Rectal smooth muscle tissue (tissue), 1 donor: ENCODE measurements at regions not wholly inside any gene's neighbourhood (a gene's known extent, or its start where the extent isn't known, plus 50 kb on each side); places are given as distances from the start of the nearest gene placed in this dataset.

ENCODE experiments used
- H3K27ac ChIP-seq: one replicate; pipeline ENCODE4 v1.7.0; 2013; ENCODE audit warnings: low read depth, low read length, inconsistent platforms
- H3K27me3 ChIP-seq: one replicate; pipeline ENCODE4 v1.7.0; 2013; ENCODE audit warnings: low read length; ENCODE audit not compliant: control insufficient read depth, insufficient read depth
- H3K36me3 ChIP-seq: one replicate; pipeline ENCODE4 v1.7.0; 2013; ENCODE audit warnings: low read length; ENCODE audit not compliant: control insufficient read depth, insufficient read depth
- H3K4me1 ChIP-seq: one replicate; pipeline ENCODE4 v1.7.0; 2013; ENCODE audit warnings: low read length; ENCODE audit not compliant: control insufficient read depth, insufficient read depth
- H3K4me3 ChIP-seq: one replicate; pipeline ENCODE4 v1.7.0; 2013; ENCODE audit warnings: low read length
- H3K9ac ChIP-seq: one replicate; pipeline ENCODE4 v1.7.0; 2013; ENCODE audit warnings: low read length

DNA sequence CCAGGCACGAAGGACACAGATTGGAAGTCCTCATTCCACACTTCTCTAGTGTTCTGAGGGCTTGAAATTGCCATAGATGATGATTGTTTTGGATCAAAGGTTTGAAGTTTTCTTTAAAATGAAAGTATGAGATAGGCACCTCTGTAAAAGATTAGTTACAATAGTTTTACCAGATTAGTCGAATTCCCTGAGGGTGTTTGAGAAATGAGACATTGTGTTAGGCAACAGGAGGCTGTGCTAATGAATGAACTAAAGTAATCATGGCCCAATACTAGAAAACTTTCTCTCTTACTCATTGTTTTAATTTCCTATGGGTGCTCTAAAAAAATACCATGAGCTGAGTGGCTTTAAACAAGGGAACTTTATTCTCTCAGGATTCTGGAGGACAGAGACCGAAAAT lies 421.7 kb downstream of the RNF144A start:
- H3K9ac ChIP-seq = no peak overlapping the region
- H3K4me3 ChIP-seq = no peak overlapping the region
- no peaks in the 10 kb centered on the region for H3K27me3 ChIP-seq
- no peaks in the 10 kb centered on the region for H3K4me1 ChIP-seq
- H3K36me3 ChIP-seq = no peaks in the 10 kb centered on the region
- no peak overlapping the region for H3K27ac ChIP-seq

- Histone ChIP-seq H3K4me1 (no peaks in the 10 kb centered on the region), H3K27ac (no peak overlapping the region), H3K27me3 (no peaks in the 10 kb centered on the region), H3K4me3 (no peak overlapping the region), H3K36me3 (no peaks in the 10 kb centered on the region), H3K9ac (no peak overlapping the region)
These were observed 429.1 kb downstream of the RNF144A start for GRCh38 chr2:7346336-7346735.

DNA sequence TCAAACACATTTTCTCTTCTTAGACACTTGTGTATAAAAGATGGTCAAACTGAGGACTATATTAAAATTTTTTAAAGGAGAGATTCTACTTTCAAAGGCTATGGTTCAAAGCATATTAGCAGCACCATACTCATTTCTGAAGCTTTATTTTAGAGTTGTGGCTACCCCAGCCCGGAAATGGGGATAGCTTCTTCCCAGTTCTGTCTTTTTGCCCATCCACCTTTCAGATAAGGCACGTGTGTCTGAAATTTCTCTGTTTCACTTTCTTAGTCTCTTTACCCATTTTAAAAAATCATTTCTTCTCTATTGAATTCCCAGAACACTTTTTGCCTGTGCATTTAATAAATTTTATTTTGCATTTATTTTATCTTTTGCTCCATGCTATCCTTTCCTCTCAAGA lies 431.5 kb downstream of the RNF144A start:
- H3K9ac ChIP-seq = no peak overlapping the region
- no peak overlapping the region for H3K4me3 ChIP-seq
- H3K27ac ChIP-seq = no peak overlapping the region
- no peaks in the 10 kb centered on the region for H3K27me3 ChIP-seq
- no peaks in the 10 kb centered on the region for H3K36me3 ChIP-seq
- no peaks in the 10 kb centered on the region for H3K4me1 ChIP-seq

- Histone ChIP-seq H3K27me3 (no peaks in the 10 kb centered on the region), H3K4me1 (no peaks in the 10 kb centered on the region), H3K4me3 (no peak overlapping the region), H3K27ac (no peak overlapping the region), H3K36me3 (no peaks in the 10 kb centered on the region), H3K9ac (no peak overlapping the region)
These were observed 435.0 kb downstream of the RNF144A start for GRCh38 chr2:7352191-7352590.

DNA sequence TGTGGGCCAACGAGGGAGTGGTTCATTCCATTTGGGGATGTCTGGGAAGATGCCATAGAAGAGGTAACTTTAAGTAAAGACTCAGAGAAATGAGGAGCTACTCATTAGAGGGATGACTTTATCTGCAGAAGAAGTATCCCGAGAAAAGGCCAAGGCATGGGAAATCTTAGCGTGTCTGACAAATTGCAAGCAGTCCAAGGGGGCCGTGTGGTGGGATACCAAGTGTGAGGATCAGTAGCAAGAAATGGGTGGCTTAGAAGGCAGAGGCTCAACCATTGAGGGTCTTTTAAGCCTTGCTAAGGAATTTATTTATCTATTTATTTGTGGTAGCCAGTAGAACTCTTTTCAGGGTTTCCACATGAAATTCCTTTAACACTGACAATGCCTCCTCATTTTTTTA lies 436.4 kb downstream of the RNF144A start:
- no peak overlapping the region for H3K9ac ChIP-seq
- no peaks in the 10 kb centered on the region for H3K4me1 ChIP-seq
- no peak overlapping the region for H3K27ac ChIP-seq
- no peaks in the 10 kb centered on the region for H3K36me3 ChIP-seq
- H3K27me3 ChIP-seq = no peaks in the 10 kb centered on the region
- H3K4me3 ChIP-seq = no peak overlapping the region

DNA sequence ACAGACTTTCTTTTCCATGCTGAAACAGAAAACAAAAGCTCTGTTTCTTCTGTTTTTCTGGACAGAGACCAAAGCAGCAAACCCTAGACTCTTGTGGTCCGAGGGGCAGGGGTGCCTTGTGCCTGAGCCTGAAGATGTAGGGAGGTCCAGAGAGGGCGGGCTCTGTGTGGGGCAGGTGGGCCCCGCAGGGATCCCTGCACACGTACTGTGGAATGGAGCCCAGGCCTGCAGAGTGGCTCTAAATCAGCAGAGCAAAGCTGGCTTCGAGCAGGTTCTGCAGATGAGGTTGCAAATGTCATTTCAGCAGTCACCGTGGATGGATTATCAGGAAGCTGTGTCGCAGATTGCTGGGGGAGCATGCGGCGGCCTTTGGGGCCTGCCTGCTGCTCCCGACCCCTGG lies 438.6 kb downstream of the RNF144A start:
- H3K27ac ChIP-seq = no peak overlapping the region
- no peak overlapping the region for H3K9ac ChIP-seq
- no peaks in the 10 kb centered on the region for H3K27me3 ChIP-seq

GRCh38 chr2:7356909-7357584 lies 439.8 kb downstream of the RNF144A start:
- no peak overlapping the region for H3K27ac ChIP-seq
- no peak overlapping the region for H3K9ac ChIP-seq
- no peaks in the 10 kb centered on the region for H3K36me3 ChIP-seq
- no peaks in the 10 kb centered on the region for H3K4me1 ChIP-seq
- no peaks in the 10 kb centered on the region for H3K27me3 ChIP-seq
- no peak overlapping the region for H3K4me3 ChIP-seq

More for the DNA sequence above, 438.6 kb downstream of the RNF144A start:
- Histone ChIP-seq H3K4me3 (no peak overlapping the region), H3K4me1 (no peaks in the 10 kb centered on the region), H3K36me3 (no peaks in the 10 kb centered on the region)

- Histone ChIP-seq H3K27ac (no peak overlapping the region), H3K36me3 (no peaks in the 10 kb centered on the region), H3K27me3 (no peaks in the 10 kb centered on the region), H3K4me3 (no peak overlapping the region), H3K9ac (no peak overlapping the region), H3K4me1 (no peaks in the 10 kb centered on the region)
These were observed 440.8 kb downstream of the RNF144A start for GRCh38 chr2:7357993-7358392.

DNA sequence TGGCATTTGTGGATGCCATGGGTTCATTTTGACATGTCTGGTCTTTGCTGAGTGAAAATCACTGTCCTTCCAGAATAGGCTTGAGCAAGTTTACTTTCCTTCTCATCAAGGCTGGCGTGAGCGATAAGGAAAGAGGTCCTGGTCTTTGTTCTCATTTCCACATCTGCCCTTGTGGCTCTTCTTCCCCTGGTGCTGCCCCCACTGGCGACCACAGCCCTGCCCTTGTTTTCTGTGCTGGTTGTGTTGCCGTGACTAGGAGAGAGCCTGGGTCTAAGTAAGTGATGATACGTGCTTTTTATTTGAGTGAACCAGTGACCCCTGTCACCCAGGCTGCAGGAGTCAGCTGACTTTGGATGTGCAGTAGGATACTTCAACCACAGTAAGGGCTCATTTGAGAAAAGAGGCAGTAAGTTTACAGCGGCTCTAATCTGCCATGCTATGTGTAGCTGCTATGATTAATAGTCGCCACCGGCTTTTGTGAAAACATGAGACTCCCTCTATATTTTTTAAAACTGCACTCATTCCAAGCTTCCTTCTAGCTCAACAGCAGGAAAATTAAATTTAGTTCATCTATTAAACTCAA lies 441.7 kb downstream of the RNF144A start:
- Histone ChIP-seq H3K27ac (no peak overlapping the region), H3K36me3 (no peaks in the 10 kb centered on the region), H3K9ac (no peak overlapping the region), H3K4me1 (no peaks in the 10 kb centered on the region), H3K27me3 (no peaks in the 10 kb centered on the region), H3K4me3 (no peak overlapping the region)

DNA sequence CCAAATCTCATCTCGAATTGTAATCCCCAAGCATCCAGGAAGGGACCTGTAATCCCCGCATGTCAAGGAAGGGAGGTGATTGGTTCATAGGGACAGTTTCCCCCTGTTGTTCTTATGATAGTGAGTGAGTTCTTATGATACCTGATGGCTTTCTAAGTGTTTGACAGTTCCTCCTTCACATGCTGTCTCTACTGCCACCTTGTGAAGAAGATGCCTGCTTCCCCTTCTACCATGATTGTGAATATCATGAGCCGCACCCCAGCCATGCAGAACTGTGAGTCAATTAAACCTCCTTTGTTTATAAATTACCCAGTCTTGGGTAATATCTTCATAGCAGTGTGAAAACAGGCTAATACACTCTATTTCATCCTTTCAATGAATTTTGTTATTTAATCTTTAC lies 446.7 kb downstream of the RNF144A start:
- no peaks in the 10 kb centered on the region for H3K27me3 ChIP-seq
- H3K4me3 ChIP-seq = no peak overlapping the region
- no peak overlapping the region for H3K27ac ChIP-seq
- no peak overlapping the region for H3K9ac ChIP-seq
- H3K36me3 ChIP-seq = no peaks in the 10 kb centered on the region
- no peaks in the 10 kb centered on the region for H3K4me1 ChIP-seq

DNA sequence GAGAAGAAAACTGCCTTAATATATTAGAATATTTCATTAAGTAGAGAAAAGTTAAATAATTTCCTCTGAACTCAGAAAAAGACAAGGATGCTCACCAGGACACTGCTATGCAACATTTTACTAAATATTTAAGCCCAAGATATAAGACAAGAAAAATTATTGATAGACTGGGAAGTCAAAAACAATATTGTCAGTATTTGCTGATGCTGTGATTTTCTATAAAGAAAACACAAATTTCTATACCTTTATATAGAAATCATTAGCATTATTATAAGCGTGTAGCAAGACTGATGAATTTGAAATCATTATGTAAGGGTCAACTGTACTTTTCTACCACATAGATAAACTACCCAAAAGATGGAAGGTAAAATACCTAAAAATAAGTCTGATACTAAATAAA lies 451.0 kb downstream of the RNF144A start:
- Histone ChIP-seq H3K27ac (no peak overlapping the region), H3K4me3 (no peak overlapping the region), H3K36me3 (no peaks in the 10 kb centered on the region), H3K9ac (no peak overlapping the region), H3K27me3 (no peaks in the 10 kb centered on the region), H3K4me1 (no peaks in the 10 kb centered on the region)

- Histone ChIP-seq H3K9ac (no peak overlapping the region), H3K4me1 (no peaks in the 10 kb centered on the region)
These were observed 455.9 kb downstream of the RNF144A start for GRCh38 chr2:7373156-7373555.

GRCh38 chr2:7375901-7376300 lies 458.7 kb downstream of the RNF144A start:
- H3K27me3 ChIP-seq = no peaks in the 10 kb centered on the region

More at GRCh38 chr2:7373156-7373555, 455.9 kb downstream of the RNF144A start:
- Histone ChIP-seq H3K27ac (no peak overlapping the region), H3K36me3 (no peaks in the 10 kb centered on the region), H3K27me3 (no peaks in the 10 kb centered on the region), H3K4me3 (no peak overlapping the region)

More at GRCh38 chr2:7375901-7376300, 458.7 kb downstream of the RNF144A start:
- H3K4me1 ChIP-seq = no peaks in the 10 kb centered on the region
- H3K4me3 ChIP-seq = no peak overlapping the region
- H3K9ac ChIP-seq = no peak overlapping the region
- no peak overlapping the region for H3K27ac ChIP-seq
- H3K36me3 ChIP-seq = no peaks in the 10 kb centered on the region
